ENCODE measurements at regions not wholly inside any gene's neighbourhood (a gene's known extent, or its start where the extent isn't known, plus 50 kb on each side); places are given as distances from the start of the nearest gene placed in this dataset.

DNA sequence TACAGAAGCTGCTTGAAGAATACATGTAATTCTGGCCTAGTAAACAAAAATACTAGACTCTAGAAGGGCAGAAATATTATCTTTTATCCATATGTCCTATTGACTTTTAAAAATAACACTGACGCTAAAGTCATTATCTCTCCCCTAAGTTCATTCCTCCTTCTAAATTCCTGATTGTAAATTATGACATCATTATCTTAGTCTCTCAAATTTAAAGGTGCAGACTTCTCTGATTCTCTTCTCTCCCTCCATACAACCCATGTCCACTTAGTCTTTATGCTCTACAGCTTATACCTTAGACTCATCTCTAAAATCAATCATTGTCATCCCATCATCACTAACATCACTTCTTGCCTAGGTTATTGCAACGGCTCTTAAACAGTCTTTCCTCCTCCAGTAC is 327.9 kb upstream of the GRIA3 start (continued):
- TF ChIP-seq, protein P1, sequence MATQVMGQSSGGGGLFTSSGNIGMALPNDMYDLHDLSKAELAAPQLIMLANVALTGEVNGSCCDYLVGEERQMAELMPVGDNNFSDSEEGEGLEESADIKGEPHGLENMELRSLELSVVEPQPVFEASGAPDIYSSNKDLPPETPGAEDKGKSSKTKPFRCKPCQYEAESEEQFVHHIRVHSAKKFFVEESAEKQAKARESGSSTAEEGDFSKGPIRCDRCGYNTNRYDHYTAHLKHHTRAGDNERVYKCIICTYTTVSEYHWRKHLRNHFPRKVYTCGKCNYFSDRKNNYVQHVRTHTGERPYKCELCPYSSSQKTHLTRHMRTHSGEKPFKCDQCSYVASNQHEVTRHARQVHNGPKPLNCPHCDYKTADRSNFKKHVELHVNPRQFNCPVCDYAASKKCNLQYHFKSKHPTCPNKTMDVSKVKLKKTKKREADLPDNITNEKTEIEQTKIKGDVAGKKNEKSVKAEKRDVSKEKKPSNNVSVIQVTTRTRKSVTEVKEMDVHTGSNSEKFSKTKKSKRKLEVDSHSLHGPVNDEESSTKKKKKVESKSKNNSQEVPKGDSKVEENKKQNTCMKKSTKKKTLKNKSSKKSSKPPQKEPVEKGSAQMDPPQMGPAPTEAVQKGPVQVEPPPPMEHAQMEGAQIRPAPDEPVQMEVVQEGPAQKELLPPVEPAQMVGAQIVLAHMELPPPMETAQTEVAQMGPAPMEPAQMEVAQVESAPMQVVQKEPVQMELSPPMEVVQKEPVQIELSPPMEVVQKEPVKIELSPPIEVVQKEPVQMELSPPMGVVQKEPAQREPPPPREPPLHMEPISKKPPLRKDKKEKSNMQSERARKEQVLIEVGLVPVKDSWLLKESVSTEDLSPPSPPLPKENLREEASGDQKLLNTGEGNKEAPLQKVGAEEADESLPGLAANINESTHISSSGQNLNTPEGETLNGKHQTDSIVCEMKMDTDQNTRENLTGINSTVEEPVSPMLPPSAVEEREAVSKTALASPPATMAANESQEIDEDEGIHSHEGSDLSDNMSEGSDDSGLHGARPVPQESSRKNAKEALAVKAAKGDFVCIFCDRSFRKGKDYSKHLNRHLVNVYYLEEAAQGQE (IDR thresholded peaks at IDR 0.05): no peak
- TF ChIP-seq SP1 (IDR thresholded peaks at IDR 0.05): no peak
- TF ChIP-seq HNF4G (IDR thresholded peaks at IDR 0.05): no peak
- TF ChIP-seq RXRA (IDR thresholded peaks at IDR 0.05): no peak
- TF ChIP-seq JUND (IDR thresholded peaks at IDR 0.05): no peak
- no peak for TF ChIP-seq RAD21 (IDR thresholded peaks at IDR 0.05)
- TF ChIP-seq FOXA1 (IDR thresholded peaks at IDR 0.05): no peak
- TF ChIP-seq, protein P2, sequence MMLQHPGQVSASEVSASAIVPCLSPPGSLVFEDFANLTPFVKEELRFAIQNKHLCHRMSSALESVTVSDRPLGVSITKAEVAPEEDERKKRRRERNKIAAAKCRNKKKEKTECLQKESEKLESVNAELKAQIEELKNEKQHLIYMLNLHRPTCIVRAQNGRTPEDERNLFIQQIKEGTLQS (IDR thresholded peaks at IDR 0.05): no peak
- TF ChIP-seq GABPA (IDR thresholded peaks at IDR 0.05 in 1 of 2, conservative IDR thresholded peaks at IDR 0.05 in 1 of 2): no peak

DNA sequence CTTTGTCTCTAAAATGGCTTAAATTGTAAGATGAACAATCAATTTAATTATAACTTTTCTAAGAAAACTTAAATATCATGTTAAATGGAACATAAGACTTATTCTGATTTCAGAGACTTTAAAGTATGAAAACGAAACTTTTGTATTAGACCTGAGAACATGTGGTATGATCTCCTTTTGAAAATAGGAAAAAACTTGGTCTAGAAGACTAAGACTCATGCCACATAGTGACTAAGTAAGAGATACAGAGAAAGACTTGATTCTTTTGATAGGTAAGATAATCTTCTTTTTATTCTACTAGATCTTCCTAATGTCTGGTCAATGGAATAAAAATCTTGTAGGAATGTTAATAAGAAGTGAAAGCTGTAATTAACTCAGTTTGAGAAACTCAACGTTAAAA is 326.3 kb upstream of the GRIA3 start:
- WGBS: 72% methylated on average over 2 of the region's 2 CpGs
- Histone ChIP-seq H3K27me3 (ENCODE audit: control insufficient read depth in 4 of 4, insufficient read depth in 4 of 4, low read length in 3 of 4) (no peaks in the 10 kb centered on the region), H3K9me3 (ENCODE audit: control insufficient read depth in 4 of 4, low read length in 3 of 4) (no peaks in the 10 kb centered on the region), H3K9ac (ENCODE audit: low read depth in 1 of 2, low read length in 2 of 2) (no peak overlapping the region), H3K27ac (ENCODE audit: low read depth in 1 of 2, low read length in 2 of 2) (no peak overlapping the region), H3K36me3 (ENCODE audit: control insufficient read depth in 4 of 4, insufficient read depth in 3 of 4, low read depth in 1 of 4, low read length in 3 of 4) (no peaks in the 10 kb centered on the region), H3K4me1 (ENCODE audit: control insufficient read depth in 4 of 4, insufficient read depth in 4 of 4, low read length in 3 of 4) (no peaks in the 10 kb centered on the region), H3K4me3 (ENCODE audit: low read depth in 1 of 3, low read length in 3 of 3) (no peak overlapping the region)
- no peak for DNase-seq (ENCODE audit: low spot score)
- TF ChIP-seq HNF4G (IDR thresholded peaks at IDR 0.05) (no peak), SP1 (IDR thresholded peaks at IDR 0.05) (no peak), RXRA (IDR thresholded peaks at IDR 0.05) (no peak), TAF1 (conservative IDR thresholded peaks at IDR 0.05) (no peak), GABPA (IDR thresholded peaks at IDR 0.05 in 1 of 2, conservative IDR thresholded peaks at IDR 0.05 in 1 of 2) (no peak), YY1 (IDR thresholded peaks at IDR 0.05) (no peak), EGR1 (IDR thresholded peaks at IDR 0.05; ENCODE audit: low read depth in 2 of 2) (no peak)
- TF ChIP-seq, protein P1 (IDR thresholded peaks at IDR 0.05): no peak

DNA sequence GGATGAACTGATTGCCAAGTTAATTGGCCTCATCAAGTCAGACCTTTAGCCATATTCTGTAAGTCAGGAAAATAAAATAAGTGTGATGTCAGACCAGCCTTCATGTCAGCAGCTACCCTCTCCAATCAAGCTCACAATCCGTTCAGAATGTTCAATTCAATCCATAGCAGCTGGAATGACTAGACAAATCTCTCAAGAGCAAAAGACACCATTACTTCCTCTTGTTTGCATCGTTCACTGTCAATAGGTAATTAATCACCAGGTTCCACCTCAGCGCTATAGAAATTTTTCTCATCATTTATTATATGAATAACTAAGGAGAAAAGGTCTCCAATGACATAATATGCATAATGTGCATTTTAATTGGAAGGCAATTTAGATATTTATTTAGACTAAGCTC is 321.0 kb upstream of the GRIA3 start:
- H3K9ac ChIP-seq (ENCODE audit: low read depth in 1 of 2, low read length in 2 of 2): no peak overlapping the region
- H3K27ac ChIP-seq (ENCODE audit: low read depth in 1 of 2, low read length in 2 of 2): no peak overlapping the region
- no peaks in the 10 kb centered on the region for H3K36me3 ChIP-seq (ENCODE audit: control insufficient read depth in 4 of 4, insufficient read depth in 3 of 4, low read depth in 1 of 4, low read length in 3 of 4)
- no peaks in the 10 kb centered on the region for H3K4me1 ChIP-seq (ENCODE audit: control insufficient read depth in 4 of 4, insufficient read depth in 4 of 4, low read length in 3 of 4)
- H3K9me3 ChIP-seq (ENCODE audit: control insufficient read depth in 4 of 4, low read length in 3 of 4): no peaks in the 10 kb centered on the region
- no peak overlapping the region for H3K4me3 ChIP-seq (ENCODE audit: low read depth in 1 of 3, low read length in 3 of 3)
- 60% methylated on average over 3 of the region's 3 CpGs for WGBS
- H3K27me3 ChIP-seq (ENCODE audit: control insufficient read depth in 4 of 4, insufficient read depth in 4 of 4, low read length in 3 of 4): no peaks in the 10 kb centered on the region
- DNase-seq (ENCODE audit: low spot score): no peak
- TF ChIP-seq, protein P3, sequence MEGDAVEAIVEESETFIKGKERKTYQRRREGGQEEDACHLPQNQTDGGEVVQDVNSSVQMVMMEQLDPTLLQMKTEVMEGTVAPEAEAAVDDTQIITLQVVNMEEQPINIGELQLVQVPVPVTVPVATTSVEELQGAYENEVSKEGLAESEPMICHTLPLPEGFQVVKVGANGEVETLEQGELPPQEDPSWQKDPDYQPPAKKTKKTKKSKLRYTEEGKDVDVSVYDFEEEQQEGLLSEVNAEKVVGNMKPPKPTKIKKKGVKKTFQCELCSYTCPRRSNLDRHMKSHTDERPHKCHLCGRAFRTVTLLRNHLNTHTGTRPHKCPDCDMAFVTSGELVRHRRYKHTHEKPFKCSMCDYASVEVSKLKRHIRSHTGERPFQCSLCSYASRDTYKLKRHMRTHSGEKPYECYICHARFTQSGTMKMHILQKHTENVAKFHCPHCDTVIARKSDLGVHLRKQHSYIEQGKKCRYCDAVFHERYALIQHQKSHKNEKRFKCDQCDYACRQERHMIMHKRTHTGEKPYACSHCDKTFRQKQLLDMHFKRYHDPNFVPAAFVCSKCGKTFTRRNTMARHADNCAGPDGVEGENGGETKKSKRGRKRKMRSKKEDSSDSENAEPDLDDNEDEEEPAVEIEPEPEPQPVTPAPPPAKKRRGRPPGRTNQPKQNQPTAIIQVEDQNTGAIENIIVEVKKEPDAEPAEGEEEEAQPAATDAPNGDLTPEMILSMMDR (IDR thresholded peaks at IDR 0.05; ENCODE audit: low read depth, low read length, missing input control): no peak
- no peak for TF ChIP-seq FOXA2 (IDR thresholded peaks at IDR 0.05)
- TF ChIP-seq JUND (IDR thresholded peaks at IDR 0.05): no peak
- TF ChIP-seq RXRA (IDR thresholded peaks at IDR 0.05): no peak
- TF ChIP-seq GABPA (IDR thresholded peaks at IDR 0.05 in 1 of 2, conservative IDR thresholded peaks at IDR 0.05 in 1 of 2): no peak
- no peak for TF ChIP-seq EGR1 (IDR thresholded peaks at IDR 0.05; ENCODE audit: low read depth in 2 of 2)
- no peak for TF ChIP-seq YY1 (IDR thresholded peaks at IDR 0.05)
- TF ChIP-seq, protein P4, sequence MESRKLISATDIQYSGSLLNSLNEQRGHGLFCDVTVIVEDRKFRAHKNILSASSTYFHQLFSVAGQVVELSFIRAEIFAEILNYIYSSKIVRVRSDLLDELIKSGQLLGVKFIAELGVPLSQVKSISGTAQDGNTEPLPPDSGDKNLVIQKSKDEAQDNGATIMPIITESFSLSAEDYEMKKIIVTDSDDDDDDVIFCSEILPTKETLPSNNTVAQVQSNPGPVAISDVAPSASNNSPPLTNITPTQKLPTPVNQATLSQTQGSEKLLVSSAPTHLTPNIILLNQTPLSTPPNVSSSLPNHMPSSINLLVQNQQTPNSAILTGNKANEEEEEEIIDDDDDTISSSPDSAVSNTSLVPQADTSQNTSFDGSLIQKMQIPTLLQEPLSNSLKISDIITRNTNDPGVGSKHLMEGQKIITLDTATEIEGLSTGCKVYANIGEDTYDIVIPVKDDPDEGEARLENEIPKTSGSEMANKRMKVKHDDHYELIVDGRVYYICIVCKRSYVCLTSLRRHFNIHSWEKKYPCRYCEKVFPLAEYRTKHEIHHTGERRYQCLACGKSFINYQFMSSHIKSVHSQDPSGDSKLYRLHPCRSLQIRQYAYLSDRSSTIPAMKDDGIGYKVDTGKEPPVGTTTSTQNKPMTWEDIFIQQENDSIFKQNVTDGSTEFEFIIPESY (IDR thresholded peaks at IDR 0.05): no peak
- TF ChIP-seq HNF4A (conservative IDR thresholded peaks at IDR 0.05): no peak
- no peak for TF ChIP-seq HNF4G (IDR thresholded peaks at IDR 0.05)
